ENCODE measurements at regions not wholly inside any gene's neighbourhood (a gene's known extent, or its start where the extent isn't known, plus 50 kb on each side); places are given as distances from the start of the nearest gene placed in this dataset.

DNA sequence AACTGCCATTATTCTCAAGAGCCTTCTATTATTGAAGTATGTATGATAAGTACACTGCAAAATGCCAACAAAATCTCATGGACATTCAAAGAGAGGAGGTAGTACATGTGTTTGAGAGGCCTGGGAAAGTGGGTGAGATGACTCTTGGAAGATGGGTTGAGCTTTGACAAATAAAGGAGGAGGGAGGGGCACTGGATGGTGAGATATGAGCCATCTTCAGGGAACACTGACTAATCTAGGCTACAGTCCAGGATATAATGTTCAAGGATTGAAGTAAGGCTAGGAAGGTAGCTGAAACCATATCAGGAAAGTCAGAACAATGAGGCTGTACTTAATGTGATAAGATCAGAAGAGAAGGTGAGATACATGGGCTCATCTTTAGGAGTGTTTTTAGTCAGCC, 559.7 kb downstream of the ZEB2 start:
- Mint-ChIP-seq H3K27ac (no peak overlapping the region), H3K9me3 (no peaks in the 10 kb centered on the region), H3K4me3 (no peak overlapping the region), H3K36me3 (ENCODE audit: low read depth) (peaks cover 3% of the 10 kb centered on the region), H3K4me1 (no peaks in the 10 kb centered on the region), H3K27me3 (no peaks in the 10 kb centered on the region)
- CTCF ChIA-PET: no interaction called here
- POLR2A ChIA-PET: no interaction called here
- DNase-seq: no peak

DNA sequence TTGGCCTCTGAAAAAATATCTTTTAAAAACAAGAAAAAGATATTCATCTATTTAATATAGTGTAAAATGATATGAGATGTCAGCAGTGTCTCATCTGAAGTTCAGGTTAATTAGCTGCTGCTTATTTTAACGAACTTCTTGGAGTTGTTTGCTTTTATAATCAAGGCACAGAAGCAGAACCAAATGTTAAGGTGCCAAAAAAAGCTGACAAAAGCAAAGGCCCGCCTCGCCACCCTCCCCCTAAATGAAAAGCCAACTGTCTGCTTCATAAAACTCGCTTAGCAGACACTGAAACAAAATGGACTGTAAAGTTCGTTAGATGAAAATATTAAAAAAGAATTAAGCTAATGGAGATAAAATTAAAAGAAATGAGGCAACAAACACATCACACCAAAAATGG, 562.6 kb downstream of the ZEB2 start:
- ChIA-PET CTCF (no interaction called here), POLR2A (no interaction called here)
- H3K9me3 Mint-ChIP-seq: no peaks in the 10 kb centered on the region
- peaks cover 3% of the 10 kb centered on the region for H3K36me3 Mint-ChIP-seq (ENCODE audit: low read depth)
- H3K27me3 Mint-ChIP-seq: no peaks in the 10 kb centered on the region
- no peak overlapping the region for H3K4me3 Mint-ChIP-seq
- H3K27ac Mint-ChIP-seq: no peak overlapping the region
- no peaks in the 10 kb centered on the region for H3K4me1 Mint-ChIP-seq
- no peak for DNase-seq

DNA sequence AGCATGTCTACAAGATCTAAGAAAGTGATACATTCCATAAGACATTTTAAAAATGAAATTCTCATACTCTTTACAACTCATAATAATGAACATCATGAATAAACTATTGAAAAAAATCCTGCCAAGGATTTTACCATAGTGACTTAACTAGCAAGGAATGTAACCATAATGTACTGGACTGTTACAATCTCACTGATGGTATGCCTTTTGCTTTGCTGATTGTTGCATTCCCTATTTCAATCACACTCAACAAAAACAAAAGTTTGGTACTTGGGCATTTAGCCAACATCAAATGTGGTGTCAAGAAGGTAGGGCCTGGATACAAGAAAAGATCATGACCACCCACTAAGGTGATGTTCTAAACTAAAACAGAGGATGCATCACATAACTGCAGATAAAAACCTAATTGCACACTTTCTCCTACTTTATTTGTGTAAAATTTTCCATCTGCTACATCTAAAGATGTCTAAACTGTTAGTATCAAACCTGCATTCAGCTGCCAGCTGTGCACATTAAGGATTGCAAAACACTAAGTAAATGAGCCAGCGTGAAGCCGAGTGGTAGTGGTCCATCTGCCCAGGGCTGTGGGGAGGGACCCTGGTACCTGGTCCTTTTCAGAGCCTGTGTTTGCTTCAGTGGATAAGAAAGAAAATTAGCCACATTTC, 564.4 kb downstream of the ZEB2 start:
- Mint-ChIP-seq H3K27ac (no peak overlapping the region), H3K27me3 (no peaks in the 10 kb centered on the region), H3K9me3 (no peaks in the 10 kb centered on the region), H3K36me3 (ENCODE audit: low read depth) (peaks cover 3% of the 10 kb centered on the region), H3K4me3 (no peak overlapping the region), H3K4me1 (no peaks in the 10 kb centered on the region)
- POLR2A ChIA-PET: no interaction called here
- CTCF ChIA-PET: no interaction called here
- no peak for DNase-seq

DNA sequence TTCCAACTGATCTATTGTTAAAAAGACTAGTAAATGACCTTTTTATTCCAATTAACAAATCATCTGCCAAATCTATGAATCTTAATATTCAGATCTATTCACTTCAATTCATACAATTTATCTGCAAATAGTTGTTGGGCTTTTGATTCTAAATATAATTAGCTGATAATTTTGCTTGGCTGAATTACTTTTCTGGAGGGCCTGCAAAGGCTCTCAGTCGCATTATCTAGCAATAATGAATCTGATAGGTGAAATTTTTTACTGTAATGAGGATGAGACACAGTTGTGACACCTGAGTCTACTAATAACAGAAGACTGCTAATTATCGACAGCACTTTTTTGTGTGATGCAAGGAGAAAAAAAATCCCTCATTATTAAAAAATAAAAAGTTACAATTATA, 565.1 kb downstream of the ZEB2 start:
- Mint-ChIP-seq H3K4me3 (no peak overlapping the region), H3K36me3 (ENCODE audit: low read depth) (peaks cover 3% of the 10 kb centered on the region), H3K27ac (no peak overlapping the region), H3K4me1 (no peaks in the 10 kb centered on the region), H3K27me3 (no peaks in the 10 kb centered on the region), H3K9me3 (no peaks in the 10 kb centered on the region)
- POLR2A ChIA-PET: no interaction called here
- DNase-seq: no peak
- CTCF ChIA-PET: no interaction called here

DNA sequence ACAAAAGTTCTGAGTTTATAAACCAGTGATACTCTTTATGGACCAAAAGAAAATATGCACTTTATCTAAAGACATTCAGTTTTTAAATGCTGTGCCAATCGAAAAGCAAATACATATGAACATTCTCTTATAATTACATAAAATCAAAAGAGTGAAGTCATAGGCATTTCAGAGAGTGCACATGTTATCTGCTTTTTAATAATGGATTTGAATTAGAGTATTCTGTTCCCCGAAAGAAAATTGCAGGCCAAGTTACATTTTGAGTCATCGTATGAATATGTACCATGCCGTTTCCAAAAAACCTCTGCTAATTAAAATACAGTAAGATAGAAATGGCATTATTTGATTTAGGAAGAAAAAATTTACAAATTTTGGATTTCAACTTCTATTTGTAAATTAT, 565.7 kb downstream of the ZEB2 start:
- Mint-ChIP-seq H3K27me3 (no peaks in the 10 kb centered on the region), H3K27ac (no peak overlapping the region), H3K4me1 (no peaks in the 10 kb centered on the region), H3K9me3 (no peaks in the 10 kb centered on the region), H3K4me3 (no peak overlapping the region), H3K36me3 (ENCODE audit: low read depth) (peaks cover 3% of the 10 kb centered on the region)
- CTCF ChIA-PET: no interaction called here
- no peak for DNase-seq
- POLR2A ChIA-PET: no interaction called here

DNA sequence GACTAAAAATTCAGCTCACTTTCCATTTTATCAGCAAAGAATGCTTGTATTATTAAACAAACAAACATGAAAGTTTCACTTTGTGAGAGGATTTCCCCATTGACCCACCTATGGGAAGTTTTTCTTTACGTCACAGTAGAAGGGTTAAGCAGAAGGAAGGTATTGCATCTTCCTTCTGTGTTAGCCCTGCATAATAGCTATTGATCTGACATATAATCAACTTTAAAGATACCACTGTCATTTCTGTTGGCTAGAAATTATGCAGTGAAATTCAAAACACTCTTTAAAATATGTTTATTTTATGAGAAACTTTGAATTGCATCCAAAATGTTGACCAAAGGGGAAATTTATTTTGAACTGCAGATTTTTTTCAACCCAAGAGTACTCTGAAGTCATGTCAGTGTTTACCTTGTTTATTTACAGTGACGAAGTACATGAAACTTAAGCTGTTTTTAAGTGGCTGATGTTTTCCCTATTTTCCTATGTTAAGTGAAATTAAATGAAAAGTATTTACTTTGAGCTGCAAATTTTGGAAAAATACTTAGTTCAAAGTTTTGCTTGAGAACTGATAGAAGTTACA, 566.4 kb downstream of the ZEB2 start:
- H3K4me3 Mint-ChIP-seq: no peak overlapping the region
- CTCF ChIA-PET: no interaction called here
- no peaks in the 10 kb centered on the region for H3K27me3 Mint-ChIP-seq
- no peak for DNase-seq
- H3K4me1 Mint-ChIP-seq: no peaks in the 10 kb centered on the region
- no peaks in the 10 kb centered on the region for H3K9me3 Mint-ChIP-seq
- no peak overlapping the region for H3K27ac Mint-ChIP-seq
- POLR2A ChIA-PET: no interaction called here
- H3K36me3 Mint-ChIP-seq (ENCODE audit: low read depth): peaks cover 3% of the 10 kb centered on the region

DNA sequence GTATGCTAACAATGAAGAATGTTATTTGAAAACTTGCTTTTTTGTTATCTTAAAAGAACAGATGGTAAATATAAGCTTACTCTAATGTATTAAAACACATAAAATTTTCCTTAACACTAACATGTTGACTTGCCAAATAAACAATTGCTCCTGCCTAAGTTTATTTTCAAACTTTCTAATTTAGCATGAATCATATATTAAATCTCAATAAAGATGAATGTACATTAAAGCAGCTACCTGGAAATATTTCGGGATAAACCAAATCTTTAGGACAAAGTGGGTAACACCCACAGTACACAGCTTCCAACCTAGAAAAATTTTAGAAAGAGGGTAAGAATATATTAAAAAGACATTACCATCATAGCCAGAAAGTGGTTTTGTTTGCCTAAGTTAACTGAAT, 567.4 kb downstream of the ZEB2 start:
- Mint-ChIP-seq H3K27ac (no peak overlapping the region), H3K4me1 (peaks cover 4% of the 10 kb centered on the region), H3K9me3 (no peaks in the 10 kb centered on the region), H3K36me3 (ENCODE audit: low read depth) (peaks cover 3% of the 10 kb centered on the region), H3K27me3 (no peaks in the 10 kb centered on the region), H3K4me3 (no peak overlapping the region)
- ChIA-PET POLR2A (no interaction called here), CTCF (no interaction called here)
- DNase-seq: no peak

DNA sequence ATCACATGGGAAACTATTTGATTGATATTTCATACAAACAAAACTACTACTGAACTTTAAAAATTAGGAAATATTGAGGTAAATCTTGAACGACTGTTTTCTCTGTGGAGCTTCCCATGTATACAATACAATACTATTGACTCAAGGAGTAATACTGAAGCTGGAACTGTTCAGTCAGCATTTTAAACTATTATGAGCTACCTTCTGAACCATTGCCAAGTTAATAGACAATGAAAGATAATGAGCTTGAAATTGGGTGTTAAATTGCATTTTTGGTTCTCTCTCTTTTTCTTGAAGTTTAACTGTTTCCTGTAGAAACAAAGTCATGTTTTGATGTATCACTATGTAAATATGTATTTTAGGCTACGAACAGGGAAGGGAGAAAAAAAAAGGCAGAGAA, 569.2 kb downstream of the ZEB2 start:
- no peak for DNase-seq
- no peak overlapping the region for H3K27ac Mint-ChIP-seq
- H3K4me3 Mint-ChIP-seq: no peak overlapping the region
- H3K27me3 Mint-ChIP-seq: no peaks in the 10 kb centered on the region
- no peaks in the 10 kb centered on the region for H3K9me3 Mint-ChIP-seq
- ChIA-PET CTCF (interaction anchor here (0.5 kb wide), 1 partner anchor 20 kb away, joined by 3 read pairs; no protein-coding TSS in a partner anchor), POLR2A (no interaction called here)
- peaks cover 3% of the 10 kb centered on the region for H3K36me3 Mint-ChIP-seq (ENCODE audit: low read depth)
- peaks cover 4% of the 10 kb centered on the region for H3K4me1 Mint-ChIP-seq

DNA sequence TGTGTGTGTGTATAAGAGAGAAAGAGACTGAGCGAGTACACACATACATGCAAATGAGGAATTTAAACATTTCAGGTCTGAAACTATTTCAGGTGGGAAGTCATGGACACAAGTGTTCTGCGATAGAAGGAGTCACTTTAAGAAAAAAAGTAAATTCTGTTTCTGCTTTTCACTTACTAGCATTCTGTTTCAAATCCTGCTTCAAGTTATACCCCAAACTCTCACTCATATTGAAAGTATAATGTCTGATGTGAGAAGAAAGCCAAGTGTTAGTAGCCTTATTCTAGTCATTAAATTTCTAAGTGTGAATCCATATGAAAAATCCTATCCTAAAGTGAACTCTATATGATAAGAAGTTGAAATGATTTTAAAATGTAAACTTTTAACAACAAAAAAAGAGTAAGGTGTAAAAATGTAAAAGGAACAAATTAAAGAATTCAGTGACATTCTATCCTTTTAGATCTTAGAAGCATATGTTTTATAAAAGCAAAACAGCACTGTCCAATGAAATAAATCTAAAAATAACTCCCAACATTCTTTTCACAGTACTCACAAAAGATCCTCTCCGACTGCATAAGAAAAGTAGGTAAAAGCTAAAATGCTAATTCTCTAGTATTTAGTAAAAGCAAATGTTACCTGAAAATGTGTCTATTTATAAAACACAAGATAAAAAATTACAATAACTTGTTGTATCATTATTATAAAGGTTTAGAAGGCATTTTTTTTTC, 570.6 kb downstream of the ZEB2 start:
- H3K4me3 Mint-ChIP-seq: no peak overlapping the region
- H3K27me3 Mint-ChIP-seq: no peaks in the 10 kb centered on the region
- CTCF ChIA-PET: no interaction called here
- no peak for DNase-seq
- POLR2A ChIA-PET: no interaction called here
- no peaks in the 10 kb centered on the region for H3K36me3 Mint-ChIP-seq (ENCODE audit: low read depth)
- no peak overlapping the region for H3K27ac Mint-ChIP-seq
- H3K9me3 Mint-ChIP-seq: no peaks in the 10 kb centered on the region
- H3K4me1 Mint-ChIP-seq: peaks cover 4% of the 10 kb centered on the region

DNA sequence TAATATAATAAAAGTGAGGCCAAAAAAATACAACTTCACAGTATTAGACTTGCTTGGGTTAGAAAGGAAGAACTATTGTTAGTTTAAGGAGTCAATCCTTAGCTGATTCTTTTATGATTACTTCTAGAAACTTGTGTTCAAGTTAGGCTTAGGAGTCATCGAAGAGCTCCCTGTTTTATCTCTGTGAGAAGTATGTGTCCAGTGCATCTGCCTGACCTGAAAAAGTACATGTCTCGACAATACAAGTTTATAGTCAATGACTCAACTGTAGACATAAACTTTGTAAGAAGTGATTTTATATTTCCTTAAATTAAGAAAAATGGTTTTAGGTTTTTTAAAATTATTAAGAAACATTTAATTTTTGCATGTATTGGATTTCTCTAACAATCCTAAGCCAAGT, 571.2 kb downstream of the ZEB2 start:
- POLR2A ChIA-PET: no interaction called here
- no peak overlapping the region for H3K27ac Mint-ChIP-seq
- no peaks in the 10 kb centered on the region for H3K36me3 Mint-ChIP-seq (ENCODE audit: low read depth)
- peaks cover 4% of the 10 kb centered on the region for H3K4me1 Mint-ChIP-seq
- H3K27me3 Mint-ChIP-seq: no peaks in the 10 kb centered on the region
- CTCF ChIA-PET: no interaction called here
- no peaks in the 10 kb centered on the region for H3K9me3 Mint-ChIP-seq
- no peak overlapping the region for H3K4me3 Mint-ChIP-seq
- DNase-seq: no peak

DNA sequence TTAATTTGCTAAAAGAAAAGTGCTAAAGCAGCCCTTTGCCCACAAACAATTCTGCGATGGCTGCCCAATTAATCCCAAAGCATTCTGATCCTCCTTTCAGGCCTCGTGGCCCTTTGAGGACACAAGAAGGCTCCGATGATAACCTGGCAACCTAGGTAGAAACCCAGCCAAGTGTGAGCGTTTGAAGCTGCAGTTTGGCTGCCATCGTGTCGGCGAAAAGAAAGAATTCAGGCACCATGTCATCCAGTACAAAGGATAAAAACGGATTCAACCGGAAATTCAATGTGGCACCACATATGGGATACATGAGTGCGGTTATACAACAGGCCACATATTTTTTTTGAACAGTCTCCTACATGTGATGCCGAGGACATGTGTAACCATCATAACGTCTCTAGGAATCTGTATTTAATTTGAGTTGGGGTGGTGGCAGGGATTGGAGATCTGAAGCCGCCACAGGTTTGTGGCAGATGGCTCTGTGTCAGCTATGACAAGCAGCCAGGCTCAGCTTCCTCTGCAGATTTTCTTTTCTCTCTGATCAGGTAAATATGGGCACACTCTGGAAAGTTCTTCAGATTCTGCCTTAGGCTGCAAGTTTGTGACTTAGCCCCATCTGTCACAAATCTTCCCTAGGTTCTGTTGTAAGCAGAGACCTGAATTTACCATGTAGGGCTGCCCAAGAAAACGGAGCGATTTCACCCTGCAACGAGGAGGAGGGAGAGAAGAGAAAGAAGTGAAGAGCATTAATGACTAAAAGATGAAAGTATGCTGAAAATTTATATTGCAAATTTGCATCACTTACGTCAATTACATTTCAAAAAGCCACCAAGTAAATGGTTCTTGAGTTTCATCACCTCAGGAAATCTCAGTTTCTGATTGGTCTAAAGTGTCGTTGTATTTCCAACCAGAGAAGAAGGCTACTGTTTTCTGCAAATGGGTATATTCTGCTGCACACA, 573.2 kb downstream of the ZEB2 start:
- H3K4me3 Mint-ChIP-seq: no peak overlapping the region
- peaks cover 4% of the 10 kb centered on the region for H3K4me1 Mint-ChIP-seq
- no peak overlapping the region for H3K27ac Mint-ChIP-seq
- DNase-seq: no peak
- no peaks in the 10 kb centered on the region for H3K9me3 Mint-ChIP-seq
- H3K36me3 Mint-ChIP-seq (ENCODE audit: low read depth): peaks cover 3% of the 10 kb centered on the region
- POLR2A ChIA-PET: no interaction called here
- CTCF ChIA-PET: no interaction called here
- no peaks in the 10 kb centered on the region for H3K27me3 Mint-ChIP-seq

DNA sequence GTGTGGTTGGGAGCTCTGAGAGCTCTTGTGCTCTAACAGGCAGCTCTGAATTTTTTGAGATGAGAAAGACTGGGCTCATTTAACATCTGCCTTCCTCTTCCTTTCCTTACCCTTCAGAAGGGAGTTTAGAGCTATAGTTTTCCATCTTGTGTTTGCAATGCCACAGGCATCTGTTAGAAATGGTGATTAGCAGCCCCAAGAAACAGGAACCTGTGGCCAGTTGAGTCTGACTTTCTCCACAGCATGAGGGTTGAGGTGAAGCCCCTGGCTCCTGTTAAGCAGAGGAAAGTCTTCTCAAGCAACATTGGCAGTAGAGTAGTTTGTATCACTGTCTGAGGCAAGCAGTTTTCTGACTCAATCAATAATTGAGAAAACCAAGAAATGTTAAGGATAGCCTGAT, 577.4 kb downstream of the ZEB2 start:
- Mint-ChIP-seq H3K27me3 (peaks cover 23% of the 10 kb centered on the region), H3K36me3 (ENCODE audit: low read depth) (peaks cover 3% of the 10 kb centered on the region), H3K27ac (no peak overlapping the region), H3K4me3 (no peak overlapping the region), H3K9me3 (no peaks in the 10 kb centered on the region), H3K4me1 (peaks cover 2% of the 10 kb centered on the region)
- ChIA-PET POLR2A (no interaction called here), CTCF (no interaction called here)
- no peak for DNase-seq

DNA sequence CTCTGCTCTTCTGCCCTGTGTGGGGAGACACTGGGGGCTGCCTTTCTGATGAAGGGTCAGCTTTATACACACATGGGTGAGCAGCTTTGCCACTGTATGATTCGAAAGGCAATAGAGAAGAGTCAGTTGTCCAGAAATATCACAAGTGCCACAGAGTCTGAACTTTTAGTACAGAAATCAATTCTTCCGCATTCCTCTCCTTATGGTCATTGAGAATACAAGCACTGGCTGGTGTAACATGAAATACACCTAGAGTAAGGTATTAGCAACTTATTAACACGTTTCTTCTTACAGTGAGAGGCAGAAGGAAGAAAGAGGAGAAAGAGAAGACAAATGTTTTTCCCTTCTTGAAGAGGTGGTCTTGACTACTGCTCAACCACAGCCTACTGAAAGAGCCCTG, 579.2 kb downstream of the ZEB2 start:
- Mint-ChIP-seq H3K4me3 (no peak overlapping the region), H3K27me3 (peaks cover 32% of the 10 kb centered on the region), H3K9me3 (no peaks in the 10 kb centered on the region), H3K36me3 (ENCODE audit: low read depth) (peaks cover 3% of the 10 kb centered on the region), H3K4me1 (peaks cover 8% of the 10 kb centered on the region), H3K27ac (no peak overlapping the region)
- ChIA-PET CTCF (no interaction called here), POLR2A (no interaction called here)
- no peak for DNase-seq
